Stimulated activated CD8-positive, alpha-beta memory T cell treated with anti-CD3 and anti-CD28 coated beads, Interleukin-4, amount 100 ng/mL, for 24 hours (primary cell): ENCODE measurements at regions not wholly inside any gene's neighbourhood (a gene's known extent, or its start where the extent isn't known, plus 50 kb on each side); places are given as distances from the start of the nearest gene placed in this dataset.

ENCODE experiments used
- DNase-seq: peaks from one replicate; pipeline ENCODE4 v3.0.0-alpha.2; 2020; ENCODE audit warnings: low read depth

GRCh38 chr18:51941999-51942398, 398.0 kb upstream of the DCC start:
- no peak for DNase-seq

GRCh38 chr18:51943281-51943680, 396.7 kb upstream of the DCC start:
- DNase-seq = no peak

GRCh38 chr18:51946946-51947345, 393.1 kb upstream of the DCC start:
- DNase-seq = no peak

- DNase-seq = no peak
These were observed 387.2 kb upstream of the DCC start for GRCh38 chr18:51952844-51953243.

- no peak for DNase-seq
These were observed 386.5 kb upstream of the DCC start for GRCh38 chr18:51953521-51953920.

- DNase-seq = no peak
These were observed 384.9 kb upstream of the DCC start for GRCh38 chr18:51955136-51955535.

GRCh38 chr18:51957001-51957400, 383.0 kb upstream of the DCC start:
- no peak for DNase-seq

GRCh38 chr18:51980101-51980500, 359.9 kb upstream of the DCC start:
- DNase-seq = no peak

- DNase-seq = no peak
These were observed 351.7 kb upstream of the DCC start for GRCh38 chr18:51988277-51988676.

GRCh38 chr18:51997129-51997528, 342.9 kb upstream of the DCC start:
- no peak for DNase-seq

GRCh38 chr18:51998066-51998465, 341.9 kb upstream of the DCC start:
- no peak for DNase-seq

- DNase-seq = no peak
These were observed 341.3 kb upstream of the DCC start for GRCh38 chr18:51998711-51999110.

- DNase-seq = no peak
These were observed 340.6 kb upstream of the DCC start for GRCh38 chr18:51999351-51999750.

GRCh38 chr18:52000435-52000834, 339.6 kb upstream of the DCC start:
- no peak for DNase-seq

GRCh38 chr18:52001106-52001505, 338.9 kb upstream of the DCC start:
- no peak for DNase-seq

GRCh38 chr18:52002600-52002999, 337.4 kb upstream of the DCC start:
- DNase-seq = no peak

GRCh38 chr18:52007105-52007504, 332.9 kb upstream of the DCC start:
- DNase-seq = no peak

GRCh38 chr18:52008330-52008729, 331.7 kb upstream of the DCC start:
- no peak for DNase-seq

- no peak for DNase-seq
These were observed 331.3 kb upstream of the DCC start for GRCh38 chr18:52008736-52009135.

GRCh38 chr18:52009958-52010357, 330.0 kb upstream of the DCC start:
- DNase-seq = no peak

- DNase-seq = no peak
These were observed 293.9 kb upstream of the DCC start for GRCh38 chr18:52045946-52046675.

- DNase-seq = no peak
These were observed 293.2 kb upstream of the DCC start for GRCh38 chr18:52046842-52047241.

- DNase-seq = no peak
These were observed 285.7 kb upstream of the DCC start for GRCh38 chr18:52054324-52054723.

GRCh38 chr18:52060607-52061304, 279.2 kb upstream of the DCC start:
- DNase-seq = no peak
